HUES64 (cell line): ENCODE measurements at regions not wholly inside any gene's neighbourhood (a gene's known extent, or its start where the extent isn't known, plus 50 kb on each side); places are given as distances from the start of the nearest gene placed in this dataset.
"Not testable (repeated sequence)": the region's sequence is repeated elsewhere in the genome, so short reads cannot be mapped to it uniquely, and the experiment has no call there.

Experiments
- H3K27ac ChIP-seq: 2 replicates; pipeline ENCODE4 v1.7.0; 2013; ENCODE audit warnings: low read depth, low read length, inconsistent platforms
- H3K27me3 ChIP-seq: 2 replicates; pipeline ENCODE4 v1.6.1; 2013; ENCODE audit warnings: mild to moderate bottlenecking, low read length; ENCODE audit not compliant: insufficient read depth
- H3K36me3 ChIP-seq: 2 replicates; pipeline ENCODE4 v1.6.1; 2013; ENCODE audit warnings: mild to moderate bottlenecking, low read length; ENCODE audit not compliant: insufficient read depth
- H3K4me1 ChIP-seq: 2 replicates; pipeline ENCODE4 v1.6.1; 2013; ENCODE audit warnings: mild to moderate bottlenecking, low read length, moderate library complexity; ENCODE audit not compliant: insufficient read depth
- H3K4me3 ChIP-seq: 2 replicates; pipeline ENCODE4 v1.5.1; 2013; ENCODE audit warnings: mild to moderate bottlenecking, low read length, moderate library complexity
- H3K9ac ChIP-seq: 2 replicates; pipeline ENCODE4 v1.6.1; 2013; ENCODE audit warnings: mild to moderate bottlenecking, low read depth, low read length
- H3K9me3 ChIP-seq: 2 replicates; pipeline ENCODE4 v1.6.1; 2013; ENCODE audit warnings: low read depth, low read length; ENCODE audit not compliant: insufficient read depth
- WGBS: fragments of 150-250, 120-280 bp; methylation state at CpG from one replicate; pipeline ENCODE4 v1.1.7; 2013; ENCODE audit warnings: missing lambda C conversion rate; 5-methylcytosine and 5-hydroxymethylcytosine counted together

DNA sequence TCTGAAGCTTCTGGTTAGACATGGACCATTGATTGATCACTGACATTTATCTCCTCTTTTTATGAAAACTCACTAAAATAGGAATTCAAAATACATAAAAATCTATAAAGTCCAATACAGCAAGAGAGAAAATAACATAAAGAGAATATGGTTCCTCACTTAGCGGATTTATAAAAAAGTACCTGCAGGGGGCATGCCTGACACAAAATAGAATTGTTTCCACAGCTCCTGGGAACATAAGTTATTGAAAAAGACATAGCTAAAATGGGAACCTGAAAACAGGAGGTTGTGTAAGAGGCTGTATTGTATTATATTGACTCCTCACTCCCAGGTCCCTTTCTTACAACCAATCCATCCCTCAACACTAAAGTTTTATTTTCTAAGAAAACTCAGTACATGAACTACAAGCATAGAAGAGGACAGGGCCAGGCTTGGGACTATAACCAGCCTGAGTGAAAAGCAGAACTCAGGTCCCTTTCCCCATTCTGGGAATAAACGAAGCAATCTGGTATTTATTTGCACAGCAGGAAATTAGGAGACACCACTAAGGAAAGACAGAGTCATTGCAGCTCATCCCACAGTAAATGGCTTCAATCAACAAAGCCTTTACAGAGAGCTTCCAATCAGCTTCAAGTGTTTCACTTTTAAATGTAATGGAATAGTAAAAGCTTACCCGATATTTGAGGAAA is 121.1 kb upstream of the NDST4 start:
- H3K9me3 ChIP-seq, result no peaks in the 10 kb centered on the region
- no peaks in the 10 kb centered on the region for H3K27me3 ChIP-seq
- no peak overlapping the region for H3K4me3 ChIP-seq
- H3K4me1 ChIP-seq, result peaks cover 42% of the 10 kb centered on the region
- H3K9ac ChIP-seq, result no peak overlapping the region
- H3K27ac ChIP-seq, result peak overlapping the region; percentile 29
- WGBS, result 39% methylated on average over 3 of the region's 3 CpGs
- H3K36me3 ChIP-seq, result no peaks in the 10 kb centered on the region

DNA sequence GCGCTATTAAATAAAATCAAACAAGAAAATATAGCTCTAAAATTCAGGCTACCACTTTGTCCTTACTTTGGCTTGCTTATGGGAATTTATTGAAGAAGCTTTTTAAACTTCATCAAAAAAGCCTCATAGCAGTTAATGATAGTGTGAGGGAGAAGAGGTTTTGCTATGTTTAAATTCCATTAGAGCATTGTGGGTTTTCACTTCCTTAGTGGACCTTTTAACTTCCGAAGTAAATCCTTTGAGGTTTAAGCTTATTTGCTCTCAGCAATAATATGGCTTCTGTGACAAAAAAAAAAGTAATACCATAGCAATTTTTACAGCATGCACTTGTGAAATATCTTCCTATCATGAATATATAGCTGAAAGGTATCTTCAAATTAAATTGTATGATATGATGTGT is 120.2 kb upstream of the NDST4 start:
- Histone ChIP-seq H3K27ac (peak overlapping the region; percentile 46), H3K36me3 (no peaks in the 10 kb centered on the region), H3K9me3 (no peaks in the 10 kb centered on the region), H3K9ac (no peak overlapping the region), H3K4me3 (no peak overlapping the region), H3K4me1 (peaks cover 50% of the 10 kb centered on the region), H3K27me3 (no peaks in the 10 kb centered on the region)
- WGBS, result 64% methylated on average over 1 of the region's 2 CpGs

DNA sequence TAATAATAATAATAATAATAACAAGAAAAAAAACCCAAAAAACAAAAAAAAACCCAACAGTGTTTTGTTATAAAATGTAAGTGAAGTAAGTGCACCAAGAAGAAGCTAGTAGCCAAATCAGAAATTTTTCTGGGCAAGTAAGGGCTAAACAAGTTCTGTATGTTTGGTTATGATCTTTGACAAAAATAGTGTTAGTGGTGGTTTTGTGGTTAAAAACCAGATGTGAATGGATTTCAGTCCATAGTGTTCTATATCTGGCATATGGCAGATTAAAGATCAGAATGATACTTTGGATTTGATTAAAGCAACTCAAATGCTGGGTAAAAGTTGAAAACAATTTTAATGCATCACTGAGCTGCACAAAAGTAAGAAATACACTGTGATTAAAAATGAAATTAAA is 116.5 kb upstream of the NDST4 start:
- Histone ChIP-seq H3K4me1 (peaks cover 44% of the 10 kb centered on the region), H3K27ac (no peak overlapping the region), H3K4me3 (no peak overlapping the region)

DNA sequence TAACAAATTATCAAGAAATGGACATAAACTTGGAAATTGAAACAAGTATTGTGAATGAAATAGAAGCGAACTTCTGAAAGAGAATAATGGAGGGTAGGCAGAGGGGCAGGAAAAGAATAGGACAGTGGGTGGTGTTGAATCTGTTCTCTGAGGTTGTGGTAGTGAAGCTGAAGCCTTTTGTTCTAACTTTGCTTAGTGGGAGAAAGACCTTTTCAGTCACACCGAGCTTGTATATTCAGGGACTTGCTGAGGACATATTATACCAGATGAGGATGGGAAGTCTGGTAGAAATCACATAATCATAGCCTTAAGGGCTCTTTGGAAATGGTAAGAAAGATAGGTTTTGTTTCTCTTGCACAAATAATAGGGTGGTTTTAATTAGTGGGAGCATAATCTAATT is 115.4 kb upstream of the NDST4 start:
- 59% methylated on average over 2 of the region's 2 CpGs for WGBS
- no peaks in the 10 kb centered on the region for H3K27me3 ChIP-seq
- H3K9ac ChIP-seq, result no peak overlapping the region
- H3K4me3 ChIP-seq, result no peak overlapping the region
- no peak overlapping the region; the same call in 1 of the 2 replicates for H3K27ac ChIP-seq
- no peaks in the 10 kb centered on the region for H3K9me3 ChIP-seq
- H3K4me1 ChIP-seq, result peaks cover 35% of the 10 kb centered on the region
- H3K36me3 ChIP-seq, result no peaks in the 10 kb centered on the region

More for the DNA sequence above, 116.5 kb upstream of the NDST4 start:
- no peaks in the 10 kb centered on the region for H3K36me3 ChIP-seq
- no peaks in the 10 kb centered on the region for H3K27me3 ChIP-seq
- no peaks in the 10 kb centered on the region for H3K9me3 ChIP-seq
- H3K9ac ChIP-seq, result no peak overlapping the region

DNA sequence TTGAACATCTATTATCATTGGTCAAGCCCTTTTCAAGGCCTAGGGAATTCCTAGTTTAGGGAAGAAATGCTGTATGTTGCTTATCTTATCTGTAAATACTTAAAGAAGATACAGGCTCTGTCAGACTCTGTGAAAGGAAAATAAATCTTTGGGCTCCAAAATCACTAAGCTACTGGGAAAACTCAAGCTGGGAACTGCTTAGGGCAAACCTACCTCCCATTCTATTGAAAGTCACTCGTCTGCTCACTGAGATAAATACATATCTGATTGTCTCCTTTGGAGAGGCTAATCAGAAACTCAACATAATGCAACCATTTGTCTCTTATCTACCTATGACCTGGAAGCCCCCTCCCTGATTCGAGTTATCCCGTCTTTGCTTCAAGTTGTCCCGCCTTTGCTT is 108.6 kb upstream of the NDST4 start:
- Histone ChIP-seq H3K27ac (no peak overlapping the region), H3K9ac (no peak overlapping the region), H3K9me3 (no peaks in the 10 kb centered on the region), H3K4me1 (peaks cover 60% of the 10 kb centered on the region), H3K36me3 (no peaks in the 10 kb centered on the region), H3K4me3 (no peak overlapping the region), H3K27me3 (no peaks in the 10 kb centered on the region)
- 83% methylated on average over 4 of the region's 4 CpGs for WGBS

DNA sequence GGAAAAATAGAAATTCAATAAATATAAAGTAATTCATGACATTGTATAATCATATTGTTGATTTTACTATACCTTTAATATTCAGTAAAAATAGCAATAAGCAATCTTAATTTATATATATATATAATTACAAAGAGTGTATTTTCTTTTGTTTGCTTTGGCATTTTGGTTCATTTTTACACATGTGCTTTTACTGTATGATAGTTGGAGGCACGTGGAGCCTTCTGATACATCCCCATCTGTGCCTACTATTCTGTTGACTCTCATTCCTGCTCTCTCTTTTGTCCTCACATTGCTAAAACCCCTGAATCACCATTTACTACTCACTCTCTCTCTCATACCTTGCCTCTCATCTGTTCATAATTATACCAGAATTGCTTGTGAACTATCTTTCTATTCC is 106.4 kb upstream of the NDST4 start:
- 78% methylated on average over 1 of the region's 1 CpG for WGBS

DNA sequence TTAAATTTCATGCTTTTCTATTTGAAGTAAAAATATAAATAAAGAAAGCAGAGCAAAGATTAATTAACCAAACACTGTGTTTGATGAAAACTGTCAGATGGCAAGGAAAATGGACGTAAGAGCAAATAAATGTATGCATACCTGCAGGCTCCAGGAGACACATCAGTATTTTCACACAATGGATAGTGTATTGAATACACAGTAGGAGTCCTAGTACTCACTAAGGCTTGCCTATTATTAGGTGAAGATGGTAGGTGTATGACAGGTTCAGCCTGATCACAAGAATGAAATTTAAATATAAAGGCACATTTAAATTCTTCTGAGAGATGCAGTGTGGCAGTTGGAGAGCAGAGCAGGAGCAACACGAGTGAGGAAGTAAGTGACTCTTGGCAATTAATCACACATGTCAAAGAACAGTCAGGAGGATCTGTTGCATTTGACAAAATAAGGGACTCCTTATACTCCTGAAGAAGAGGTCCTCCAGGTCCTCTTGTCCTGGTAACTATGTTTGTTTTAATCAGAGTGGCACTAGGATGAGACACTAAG is 106.0 kb upstream of the NDST4 start:
- 19% methylated on average over 2 of the region's 2 CpGs for WGBS
- Histone ChIP-seq H3K4me1 (peaks cover 61% of the 10 kb centered on the region), H3K36me3 (no peaks in the 10 kb centered on the region), H3K9me3 (no peaks in the 10 kb centered on the region), H3K27ac (peak overlapping the region; percentile 56; the same call in 1 of the 2 replicates), H3K9ac (no peak overlapping the region), H3K4me3 (no peak overlapping the region), H3K27me3 (no peaks in the 10 kb centered on the region)

More for the DNA sequence above, 106.4 kb upstream of the NDST4 start:
- peaks cover 61% of the 10 kb centered on the region for H3K4me1 ChIP-seq
- H3K27ac ChIP-seq, result peak overlapping the region; percentile 56
- H3K36me3 ChIP-seq, result no peaks in the 10 kb centered on the region
- no peaks in the 10 kb centered on the region for H3K27me3 ChIP-seq
- no peak overlapping the region for H3K4me3 ChIP-seq
- no peaks in the 10 kb centered on the region for H3K9me3 ChIP-seq
- H3K9ac ChIP-seq, result no peak overlapping the region

DNA sequence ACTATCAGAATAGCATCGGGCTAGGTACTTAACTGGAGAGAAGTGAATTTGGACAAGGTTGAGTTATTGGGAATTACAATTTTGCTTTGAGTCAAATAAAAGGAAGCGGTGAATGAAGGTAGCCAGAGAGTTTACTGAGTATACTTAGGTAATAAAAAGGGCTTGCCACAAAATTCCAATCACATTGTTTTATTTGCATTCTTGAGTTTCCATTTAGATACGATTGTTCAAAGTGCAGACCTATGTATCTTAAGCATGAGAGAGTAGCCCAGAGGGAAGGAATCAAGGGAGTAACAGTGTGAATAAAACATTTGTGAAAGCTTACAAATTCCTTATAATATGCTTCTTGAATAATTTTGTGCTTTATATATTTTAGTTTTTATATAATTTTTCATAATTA is 102.5 kb upstream of the NDST4 start:
- Histone ChIP-seq H3K9ac (no peak overlapping the region), H3K9me3 (no peaks in the 10 kb centered on the region), H3K27ac (no peak overlapping the region), H3K36me3 (no peaks in the 10 kb centered on the region), H3K4me1 (peaks cover 45% of the 10 kb centered on the region), H3K27me3 (no peaks in the 10 kb centered on the region), H3K4me3 (no peak overlapping the region)
- WGBS, result 96% methylated on average over 3 of the region's 3 CpGs

DNA sequence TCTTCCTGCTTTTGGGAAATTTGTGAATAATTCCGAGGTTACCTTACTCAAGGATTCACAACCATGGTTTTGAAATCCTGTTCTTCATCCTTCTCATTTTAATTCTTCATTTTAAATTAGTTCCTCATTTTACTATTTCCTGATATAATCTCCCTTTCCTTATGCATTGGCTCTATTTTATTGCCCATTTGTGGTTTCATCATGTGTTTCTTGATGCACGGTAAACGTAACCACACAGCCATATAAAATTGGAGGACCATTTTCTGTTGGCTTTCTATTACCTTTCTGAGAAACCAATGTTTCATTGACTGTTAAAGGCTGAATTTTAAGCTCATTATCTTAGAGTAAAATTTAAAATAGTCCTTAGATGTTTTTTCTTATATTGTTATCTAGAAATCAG is 100.3 kb upstream of the NDST4 start:
- Histone ChIP-seq H3K4me3 (no peak overlapping the region), H3K9me3 (no peaks in the 10 kb centered on the region), H3K36me3 (no peaks in the 10 kb centered on the region), H3K9ac (no peak overlapping the region), H3K27me3 (no peaks in the 10 kb centered on the region), H3K27ac (no peak overlapping the region), H3K4me1 (peaks cover 23% of the 10 kb centered on the region)
- 97% methylated on average over 3 of the region's 3 CpGs for WGBS

DNA sequence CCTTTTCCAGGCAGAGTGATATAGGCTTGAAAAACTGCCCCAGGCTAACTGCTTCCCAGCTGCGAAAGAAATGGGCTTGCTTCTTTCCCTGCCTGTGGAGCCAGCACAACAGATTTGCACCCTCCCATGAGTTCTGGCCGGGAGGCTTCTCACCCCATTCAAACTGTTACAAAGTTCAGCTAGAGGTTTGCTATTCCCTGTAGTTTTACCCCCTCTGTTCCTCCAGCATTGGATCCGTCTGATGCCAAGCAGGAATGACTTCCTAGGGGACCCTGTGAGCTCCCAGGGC is 87.6 kb upstream of the NDST4 start:
- H3K9ac ChIP-seq, result no peak overlapping the region
- no peaks in the 10 kb centered on the region for H3K4me1 ChIP-seq
- 73% methylated on average over 3 of the region's 3 CpGs for WGBS
- H3K27me3 ChIP-seq, result no peaks in the 10 kb centered on the region
- H3K27ac ChIP-seq, result no peak overlapping the region
- H3K36me3 ChIP-seq, result no peaks in the 10 kb centered on the region
- H3K4me3 ChIP-seq, result no peak overlapping the region
- H3K9me3 ChIP-seq, result no peaks in the 10 kb centered on the region

DNA sequence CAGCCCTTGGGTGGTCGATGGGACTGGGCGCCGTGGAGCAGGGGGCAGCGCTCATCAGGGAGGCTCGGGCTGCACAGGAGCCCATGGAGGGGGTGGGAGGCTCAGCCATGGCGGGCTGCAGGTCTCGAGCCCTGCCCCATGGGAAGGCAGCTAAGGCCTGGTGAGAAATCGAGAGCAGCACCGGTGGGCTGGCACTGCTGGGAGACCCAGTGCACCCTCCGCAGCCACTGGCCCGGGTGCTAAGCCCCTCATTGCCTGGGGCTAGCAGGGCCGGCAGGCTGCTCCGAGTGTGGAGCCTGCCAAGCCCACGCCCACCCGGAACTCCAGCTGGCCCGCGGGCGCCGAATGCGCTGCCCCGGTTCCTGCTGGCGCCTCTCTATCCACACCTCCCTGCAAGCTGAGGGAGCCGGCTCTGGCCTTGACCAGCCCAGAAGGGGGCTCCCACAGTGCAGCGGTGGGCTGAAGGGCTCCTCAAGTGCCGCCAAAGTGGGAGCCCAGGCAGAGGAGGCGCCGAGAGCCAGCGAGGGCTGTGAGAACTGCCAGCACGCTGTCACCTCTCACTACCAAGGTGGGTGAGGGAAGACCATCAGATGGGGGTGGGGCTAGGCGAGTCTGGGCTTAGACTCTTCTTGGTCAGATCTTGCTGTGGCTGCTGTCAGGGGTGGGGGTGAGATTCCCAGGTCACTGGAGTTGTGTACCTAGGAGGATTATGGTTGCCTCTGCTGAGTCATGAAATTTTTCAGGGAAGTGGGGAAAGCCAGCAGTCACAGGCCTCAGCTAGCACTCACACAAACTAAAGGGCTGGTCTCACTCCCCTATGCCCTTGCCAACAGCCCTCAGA is 87.0 kb upstream of the NDST4 start:
- 97% methylated on average over 30 of the region's 30 CpGs for WGBS
- H3K36me3 ChIP-seq, H3K4me1 ChIP-seq, H3K4me3 ChIP-seq, H3K27ac ChIP-seq, H3K9ac ChIP-seq, H3K27me3 ChIP-seq, H3K9me3 ChIP-seq: not testable (repeated sequence)
